ENCODE measurements at regions not wholly inside any gene's neighbourhood (a gene's known extent, or its start where the extent isn't known, plus 50 kb on each side); places are given as distances from the start of the nearest gene placed in this dataset.

GRCh38 chr4:180261346-180261745 is 1981.9 kb upstream of the TENM3 start:
- no peaks in the 10 kb centered on the region for H3K79me2 ChIP-seq (ENCODE audit: insufficient read depth, low read length)
- intact Hi-C loops (cut with micrococcal nuclease) = no loop called here
- Mint-ChIP-seq H3K36me3 (no peaks in the 10 kb centered on the region), H3K27ac (no peak overlapping the region), H3K27me3 (ENCODE audit: low read depth in 3 of 3) (peaks cover 0 to 1% (median 0%) of the 10 kb centered on the region in 3 donors), H3K9me3 (peaks cover 0 to 6% (median 0%) of the 10 kb centered on the region in 7 donors), H3K4me1 (no peaks in the 10 kb centered on the region), H3K4me3 (no peak overlapping the region)
- no peaks in the 10 kb centered on the region for H3K27me3 ChIP-seq (ENCODE audit: control insufficient read depth in 2 of 2, insufficient read depth in 2 of 2, low read length in 2 of 2)
- peaks cover 7 to 10% of the 10 kb centered on the region in 2 donors for H3K9me3 ChIP-seq (replicated peaks in 1 of 2; ENCODE audit: control insufficient read depth in 1 of 2, insufficient read depth in 1 of 2, low read length in 2 of 2)
- no peak overlapping the region for H3K4me3 ChIP-seq (replicated peaks in 1 of 3; ENCODE audit: low read depth in 2 of 3, low read length in 3 of 3)
- H3K4me2 ChIP-seq (replicated peaks; ENCODE audit: extremely low read depth, low read length, poor library complexity, severe bottlenecking) = no peak overlapping the region
- no peaks in the 10 kb centered on the region for H4K20me1 ChIP-seq (ENCODE audit: insufficient read depth, low read length)
- TF ChIP-seq, protein P1, sequence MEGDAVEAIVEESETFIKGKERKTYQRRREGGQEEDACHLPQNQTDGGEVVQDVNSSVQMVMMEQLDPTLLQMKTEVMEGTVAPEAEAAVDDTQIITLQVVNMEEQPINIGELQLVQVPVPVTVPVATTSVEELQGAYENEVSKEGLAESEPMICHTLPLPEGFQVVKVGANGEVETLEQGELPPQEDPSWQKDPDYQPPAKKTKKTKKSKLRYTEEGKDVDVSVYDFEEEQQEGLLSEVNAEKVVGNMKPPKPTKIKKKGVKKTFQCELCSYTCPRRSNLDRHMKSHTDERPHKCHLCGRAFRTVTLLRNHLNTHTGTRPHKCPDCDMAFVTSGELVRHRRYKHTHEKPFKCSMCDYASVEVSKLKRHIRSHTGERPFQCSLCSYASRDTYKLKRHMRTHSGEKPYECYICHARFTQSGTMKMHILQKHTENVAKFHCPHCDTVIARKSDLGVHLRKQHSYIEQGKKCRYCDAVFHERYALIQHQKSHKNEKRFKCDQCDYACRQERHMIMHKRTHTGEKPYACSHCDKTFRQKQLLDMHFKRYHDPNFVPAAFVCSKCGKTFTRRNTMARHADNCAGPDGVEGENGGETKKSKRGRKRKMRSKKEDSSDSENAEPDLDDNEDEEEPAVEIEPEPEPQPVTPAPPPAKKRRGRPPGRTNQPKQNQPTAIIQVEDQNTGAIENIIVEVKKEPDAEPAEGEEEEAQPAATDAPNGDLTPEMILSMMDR (IDR thresholded peaks at IDR 0.05) = no peak
- no peak overlapping the region for H3K27ac ChIP-seq (ENCODE audit: low read depth in 1 of 2, low read length in 2 of 2)
- WGBS (ENCODE audit: insufficient coverage) = no CpG with 5 or more reads among the region's 2 CpGs
- H3K9ac ChIP-seq (ENCODE audit: insufficient read depth, low read length, poor library complexity, severe bottlenecking) = no peak overlapping the region
- DNase-seq = no peak
- no peaks in the 10 kb centered on the region for H3K36me3 ChIP-seq (replicated peaks in 1 of 2; ENCODE audit: control insufficient read depth in 1 of 2, insufficient read depth in 2 of 2, low read length in 2 of 2)
- H2AFZ ChIP-seq (ENCODE audit: insufficient read depth, low read depth, low read length, poor library complexity, severe bottlenecking) = no peak overlapping the region
- no peaks in the 10 kb centered on the region for H3K4me1 ChIP-seq (ENCODE audit: control insufficient read depth in 1 of 2, insufficient read depth in 2 of 2, low read length in 2 of 2)

DNA sequence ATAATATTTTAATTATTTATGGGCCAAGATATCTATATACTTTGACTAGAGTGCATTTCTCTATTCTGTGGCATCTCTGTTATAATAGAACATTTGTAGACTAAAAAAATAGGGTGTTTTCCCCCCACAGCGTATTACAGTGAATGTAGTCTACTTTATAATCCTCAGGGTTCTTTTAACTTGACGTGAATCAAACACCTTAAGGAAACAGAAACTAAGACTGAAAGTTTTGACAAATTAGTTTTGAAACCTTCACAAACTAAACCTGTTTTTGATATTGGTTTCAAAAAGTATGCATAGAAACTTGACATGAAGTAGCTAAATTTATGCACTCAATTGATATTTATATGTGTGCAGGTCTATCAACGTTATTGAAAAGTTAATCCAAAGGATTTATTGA is 1963.1 kb upstream of the TENM3 start:
- Histone ChIP-seq H3K27ac (ENCODE audit: low read depth in 1 of 2, low read length in 2 of 2) (no peak overlapping the region), H3K4me3 (replicated peaks in 1 of 3; ENCODE audit: low read depth in 2 of 3, low read length in 3 of 3) (no peak overlapping the region), H3K36me3 (replicated peaks in 1 of 2; ENCODE audit: control insufficient read depth in 1 of 2, insufficient read depth in 2 of 2, low read length in 2 of 2) (no peaks in the 10 kb centered on the region), H3K4me1 (ENCODE audit: control insufficient read depth in 1 of 2, insufficient read depth in 2 of 2, low read length in 2 of 2) (no peaks in the 10 kb centered on the region), H3K4me2 (replicated peaks; ENCODE audit: extremely low read depth, low read length, poor library complexity, severe bottlenecking) (no peak overlapping the region), H2AFZ (ENCODE audit: insufficient read depth, low read depth, low read length, poor library complexity, severe bottlenecking) (no peak overlapping the region), H3K9me3 (replicated peaks in 1 of 2; ENCODE audit: control insufficient read depth in 1 of 2, insufficient read depth in 1 of 2, low read length in 2 of 2) (peaks cover 0 to 3% of the 10 kb centered on the region in 2 donors), H3K79me2 (ENCODE audit: insufficient read depth, low read length) (no peaks in the 10 kb centered on the region), H4K20me1 (ENCODE audit: insufficient read depth, low read length) (no peaks in the 10 kb centered on the region), H3K27me3 (ENCODE audit: control insufficient read depth in 2 of 2, insufficient read depth in 2 of 2, low read length in 2 of 2) (no peaks in the 10 kb centered on the region), H3K9ac (ENCODE audit: insufficient read depth, low read length, poor library complexity, severe bottlenecking) (no peak overlapping the region)
- H3K27ac Mint-ChIP-seq = no peak overlapping the region
- TF ChIP-seq, protein P1 (IDR thresholded peaks at IDR 0.05) = no peak
- WGBS (ENCODE audit: insufficient coverage) = no CpG with 5 or more reads among the region's 3 CpGs
- peaks cover 0 to 5% (median 2%) of the 10 kb centered on the region in 7 donors for H3K9me3 Mint-ChIP-seq
- DNase-seq = no peak
- no peak overlapping the region for H3K4me3 Mint-ChIP-seq
- peaks cover 0 to 1% (median 0%) of the 10 kb centered on the region in 3 donors for H3K27me3 Mint-ChIP-seq (ENCODE audit: low read depth in 3 of 3)
- H3K36me3 Mint-ChIP-seq = no peaks in the 10 kb centered on the region
- H3K4me1 Mint-ChIP-seq = no peaks in the 10 kb centered on the region
- intact Hi-C loops (cut with micrococcal nuclease) = no loop called here

Data from CD14-positive monocyte (primary cell).